ENCODE measurements at regions not wholly inside any gene's neighbourhood (a gene's known extent, or its start where the extent isn't known, plus 50 kb on each side); places are given as distances from the start of the nearest gene placed in this dataset.

- H3K4me3 ChIP-seq = no peak overlapping the region
- H3K27me3 ChIP-seq (replicated peaks in 1 of 7) = peaks cover 0 to 63% (median 7%) of the 10 kb centered on the region in 7 donors
- H3K36me3 ChIP-seq = no peaks in the 10 kb centered on the region
- H3K4me1 ChIP-seq = peaks cover 0 to 14% (median 11%) of the 10 kb centered on the region in 6 donors
- intact Hi-C loops (cut with DNase I; ENCODE audit: low total_unique reads) = no loop called here
- 22 to 31% (median 27%) methylated on average over 4 of the region's 4 CpGs for WGBS, 5 donors
- no peak for DNase-seq
- no peak for TF ChIP-seq CTCF (IDR thresholded peaks at IDR 0.05 in 8 of 11, conservative IDR thresholded peaks at IDR 0.05 in 3 of 11)
- no peak for TF ChIP-seq POLR2A (IDR thresholded peaks at IDR 0.05)
- H3K27ac ChIP-seq = no peak overlapping the region
- H3K9me3 ChIP-seq = no peaks in the 10 kb centered on the region
Observed at GRCh38 chr5:141743866-141744272, 61.8 kb upstream of the ARAP3 start.

- H3K36me3 ChIP-seq = no peaks in the 10 kb centered on the region
Observed at GRCh38 chr5:141742866-141743851, 61.1 kb upstream of the ARAP3 start.

GRCh38 chr5:141742144-141742543 is 60.1 kb upstream of the ARAP3 start:
- H3K27ac ChIP-seq = no peak overlapping the region
- peaks cover 0 to 67% (median 7%) of the 10 kb centered on the region in 7 donors for H3K27me3 ChIP-seq (replicated peaks in 1 of 7)
- WGBS, 5 donors = 67 to 88% (median 74%) methylated on average over 1 of the region's 1 CpG
- H3K4me1 ChIP-seq = peaks cover 0 to 6% (median 3%) of the 10 kb centered on the region in 6 donors
- no peak overlapping the region for H3K4me3 ChIP-seq
- TF ChIP-seq POLR2A (IDR thresholded peaks at IDR 0.05) (no peak), CTCF (IDR thresholded peaks at IDR 0.05 in 8 of 11, conservative IDR thresholded peaks at IDR 0.05 in 3 of 11) (no peak), POLR2AphosphoS5 (IDR thresholded peaks at IDR 0.05) (no peak)
- no peaks in the 10 kb centered on the region for H3K36me3 ChIP-seq
- intact Hi-C loops (cut with DNase I; ENCODE audit: low total_unique reads) = no loop called here
- H3K9me3 ChIP-seq = no peaks in the 10 kb centered on the region
- no peak for DNase-seq

More at GRCh38 chr5:141742866-141743851, 61.1 kb upstream of the ARAP3 start:
- WGBS, 5 donors = 27 to 46% (median 29%) methylated on average over 8 to 18 of the region's 18 CpGs
- DNase-seq = peak; percentile 67
- H3K4me1 ChIP-seq = peaks cover 0 to 14% (median 11%) of the 10 kb centered on the region in 6 donors
- TF ChIP-seq POLR2AphosphoS5 (IDR thresholded peaks at IDR 0.05) (no peak), POLR2A (IDR thresholded peaks at IDR 0.05) (no peak), CTCF (IDR thresholded peaks at IDR 0.05 in 8 of 11, conservative IDR thresholded peaks at IDR 0.05 in 3 of 11) (no peak)
- no peak overlapping the region for H3K27ac ChIP-seq
- H3K9me3 ChIP-seq = no peaks in the 10 kb centered on the region
- H3K27me3 ChIP-seq (replicated peaks in 1 of 7) = peaks cover 0 to 60% (median 7%) of the 10 kb centered on the region in 7 donors
- H3K4me3 ChIP-seq = no peak overlapping the region
- intact Hi-C loops (cut with DNase I; ENCODE audit: low total_unique reads) = no loop called here

- H3K4me3 ChIP-seq = no peak overlapping the region
- TF ChIP-seq POLR2AphosphoS5 (IDR thresholded peaks at IDR 0.05) (no peak), POLR2A (IDR thresholded peaks at IDR 0.05) (no peak), CTCF (IDR thresholded peaks at IDR 0.05 in 8 of 11, conservative IDR thresholded peaks at IDR 0.05 in 3 of 11) (no peak)
- no peak for DNase-seq
- peaks cover 0 to 72% (median 7%) of the 10 kb centered on the region in 7 donors for H3K27me3 ChIP-seq (replicated peaks in 1 of 7)
- no peak overlapping the region for H3K27ac ChIP-seq
- WGBS, 5 donors = 56 to 82% (median 69%) methylated on average over 5 to 6 of the region's 6 CpGs
- no peaks in the 10 kb centered on the region for H3K4me1 ChIP-seq
- no peaks in the 10 kb centered on the region for H3K36me3 ChIP-seq
- intact Hi-C loops (cut with DNase I; ENCODE audit: low total_unique reads) = no loop called here
- H3K9me3 ChIP-seq = no peaks in the 10 kb centered on the region
Observed at GRCh38 chr5:141740885-141741284, 58.9 kb upstream of the ARAP3 start.
